ENCODE measurements at regions not wholly inside any gene's neighbourhood (a gene's known extent, or its start where the extent isn't known, plus 50 kb on each side); places are given as distances from the start of the nearest gene placed in this dataset.
"Not testable (repeated sequence)": the region's sequence is repeated elsewhere in the genome, so short reads cannot be mapped to it uniquely, and the experiment has no call there.

- Mint-ChIP-seq H3K9me3 (ENCODE audit: unreplicated experiment) (no peaks in the 10 kb centered on the region), H3K27me3 (ENCODE audit: unreplicated experiment) (no peaks in the 10 kb centered on the region), H3K4me3 (ENCODE audit: unreplicated experiment) (no peak overlapping the region), H3K36me3 (ENCODE audit: unreplicated experiment) (no peaks in the 10 kb centered on the region), H3K27ac (ENCODE audit: unreplicated experiment) (no peak overlapping the region), H3K4me1 (ENCODE audit: low read depth, unreplicated experiment) (no peaks in the 10 kb centered on the region)
- no peak for DNase-seq
- TF ChIP-seq CTCF (IDR thresholded peaks at IDR 0.05; ENCODE audit: partially characterized antibody, unreplicated experiment) = no peak
These were observed 291.5 kb downstream of the FAM72C start for GRCh38 chr1:143680304-143680703.

GRCh38 chr1:143672983-143673382, 298.8 kb downstream of the FAM72C start:
- H3K4me1 Mint-ChIP-seq (ENCODE audit: low read depth, unreplicated experiment) = no peaks in the 10 kb centered on the region
- no peak overlapping the region for H3K4me3 Mint-ChIP-seq (ENCODE audit: unreplicated experiment)
- peaks cover 11% of the 10 kb centered on the region for H3K27me3 Mint-ChIP-seq (ENCODE audit: unreplicated experiment)
- H3K27ac Mint-ChIP-seq (ENCODE audit: unreplicated experiment) = no peak overlapping the region
- DNase-seq = no peak
- H3K36me3 Mint-ChIP-seq (ENCODE audit: unreplicated experiment) = peaks cover 12% of the 10 kb centered on the region
- TF ChIP-seq CTCF (IDR thresholded peaks at IDR 0.05; ENCODE audit: partially characterized antibody, unreplicated experiment) = no peak
- H3K9me3 Mint-ChIP-seq (ENCODE audit: unreplicated experiment) = peaks cover 1% of the 10 kb centered on the region

GRCh38 chr1:143667730-143668129, 304.1 kb downstream of the FAM72C start:
- TF ChIP-seq CTCF (IDR thresholded peaks at IDR 0.05; ENCODE audit: partially characterized antibody, unreplicated experiment) = no peak
- Mint-ChIP-seq H3K4me3 (ENCODE audit: unreplicated experiment) (no peak overlapping the region), H3K36me3 (ENCODE audit: unreplicated experiment) (peaks cover 12% of the 10 kb centered on the region), H3K27me3 (ENCODE audit: unreplicated experiment) (peaks cover 14% of the 10 kb centered on the region), H3K4me1 (ENCODE audit: low read depth, unreplicated experiment) (no peaks in the 10 kb centered on the region), H3K27ac (ENCODE audit: unreplicated experiment) (no peak overlapping the region), H3K9me3 (ENCODE audit: unreplicated experiment) (peaks cover 1% of the 10 kb centered on the region)
- DNase-seq = no peak

- Mint-ChIP-seq H3K27me3 (ENCODE audit: unreplicated experiment) (peaks cover 15% of the 10 kb centered on the region), H3K9me3 (ENCODE audit: unreplicated experiment) (peaks cover 1% of the 10 kb centered on the region), H3K36me3 (ENCODE audit: unreplicated experiment) (peaks cover 12% of the 10 kb centered on the region), H3K4me3 (ENCODE audit: unreplicated experiment) (no peak overlapping the region), H3K4me1 (ENCODE audit: low read depth, unreplicated experiment) (no peaks in the 10 kb centered on the region), H3K27ac (ENCODE audit: unreplicated experiment) (no peak overlapping the region)
- no peak for TF ChIP-seq CTCF (IDR thresholded peaks at IDR 0.05; ENCODE audit: partially characterized antibody, unreplicated experiment)
- no peak for DNase-seq
These were observed 304.9 kb downstream of the FAM72C start for GRCh38 chr1:143666851-143667250.

- DNase-seq = no peak
- peaks cover 17% of the 10 kb centered on the region for H3K27me3 Mint-ChIP-seq (ENCODE audit: unreplicated experiment)
- TF ChIP-seq CTCF (IDR thresholded peaks at IDR 0.05; ENCODE audit: partially characterized antibody, unreplicated experiment) = no peak
- H3K4me1 Mint-ChIP-seq (ENCODE audit: low read depth, unreplicated experiment) = no peaks in the 10 kb centered on the region
- H3K4me3 Mint-ChIP-seq (ENCODE audit: unreplicated experiment) = no peak overlapping the region
- no peak overlapping the region for H3K27ac Mint-ChIP-seq (ENCODE audit: unreplicated experiment)
- peaks cover 1% of the 10 kb centered on the region for H3K9me3 Mint-ChIP-seq (ENCODE audit: unreplicated experiment)
- H3K36me3 Mint-ChIP-seq (ENCODE audit: unreplicated experiment) = peaks cover 12% of the 10 kb centered on the region
These were observed 306.2 kb downstream of the FAM72C start for GRCh38 chr1:143665606-143666005.

GRCh38 chr1:143663056-143663455, 308.7 kb downstream of the FAM72C start:
- not testable (repeated sequence) for DNase-seq; H3K36me3 Mint-ChIP-seq (ENCODE audit: unreplicated experiment); H3K4me1 Mint-ChIP-seq (ENCODE audit: low read depth, unreplicated experiment); H3K9me3 Mint-ChIP-seq (ENCODE audit: unreplicated experiment); H3K4me3 Mint-ChIP-seq (ENCODE audit: unreplicated experiment); H3K27ac Mint-ChIP-seq (ENCODE audit: unreplicated experiment)
- H3K27me3 Mint-ChIP-seq (ENCODE audit: unreplicated experiment) = peaks cover 17% of the 10 kb centered on the region

Data from glutamatergic neuron (in vitro differentiated cells).